Activated CD4-positive, alpha-beta T cell treated with anti-CD3 and anti-CD28 coated beads, Interleukin-2, amount 10 ng/mL, durations not matched to agents 24 days and 14 days (primary cell): ENCODE measurements at regions not wholly inside any gene's neighbourhood (a gene's known extent, or its start where the extent isn't known, plus 50 kb on each side); places are given as distances from the start of the nearest gene placed in this dataset.

Experiments
- DNase-seq: peaks from one replicate; pipeline ENCODE4 v3.0.0; 2022
- H3K27ac Mint-ChIP-seq: one replicate; pipeline ENCODE4 v1.8.0; 2022; ENCODE audit warnings: mild to moderate bottlenecking, mixed read lengths
- H3K27me3 Mint-ChIP-seq: one replicate; pipeline ENCODE4 v1.8.0; 2022; ENCODE audit warnings: mixed read lengths
- H3K36me3 Mint-ChIP-seq: one replicate; pipeline ENCODE4 v1.8.0; 2022; ENCODE audit warnings: low read depth, mild to moderate bottlenecking, mixed read lengths
- H3K4me1 Mint-ChIP-seq: one replicate; pipeline ENCODE4 v1.8.0; 2021; ENCODE audit warnings: mixed read lengths
- H3K4me3 Mint-ChIP-seq: one replicate; pipeline ENCODE4 v1.8.0; 2022; ENCODE audit warnings: mild to moderate bottlenecking, moderate library complexity, mixed read lengths
- H3K9me3 Mint-ChIP-seq: one replicate; pipeline ENCODE4 v1.8.0; 2021; ENCODE audit warnings: mixed read lengths
- intact Hi-C: fragments of 100-400 bp; cut with micrococcal nuclease; formaldehyde crosslinking; loops from one replicate; pipeline ENCODE4 v1.15.1; 2023

- no peaks in the 10 kb centered on the region for H3K36me3 Mint-ChIP-seq
- no peaks in the 10 kb centered on the region for H3K27me3 Mint-ChIP-seq
- no peak for DNase-seq
- H3K27ac Mint-ChIP-seq: no peak overlapping the region
- H3K9me3 Mint-ChIP-seq: no peaks in the 10 kb centered on the region
- H3K4me1 Mint-ChIP-seq: no peaks in the 10 kb centered on the region
- no peak overlapping the region for H3K4me3 Mint-ChIP-seq
- intact Hi-C loops: no loop called here
Observed at GRCh38 chr2:22276696-22277095, 1108.3 kb upstream of the KLHL29 start.

GRCh38 chr2:22279541-22279940 lies 1105.4 kb upstream of the KLHL29 start:
- DNase-seq: no peak
- Mint-ChIP-seq H3K27me3 (no peaks in the 10 kb centered on the region), H3K4me1 (no peaks in the 10 kb centered on the region), H3K27ac (no peak overlapping the region), H3K4me3 (no peak overlapping the region), H3K9me3 (no peaks in the 10 kb centered on the region), H3K36me3 (no peaks in the 10 kb centered on the region)
- intact Hi-C loops: no loop called here

- no peaks in the 10 kb centered on the region for H3K4me1 Mint-ChIP-seq
- H3K9me3 Mint-ChIP-seq: no peaks in the 10 kb centered on the region
- DNase-seq: no peak
- intact Hi-C loops: no loop called here
- no peaks in the 10 kb centered on the region for H3K36me3 Mint-ChIP-seq
- no peak overlapping the region for H3K4me3 Mint-ChIP-seq
- H3K27me3 Mint-ChIP-seq: no peaks in the 10 kb centered on the region
- H3K27ac Mint-ChIP-seq: no peak overlapping the region
Observed at GRCh38 chr2:22281033-22281432, 1103.9 kb upstream of the KLHL29 start.

GRCh38 chr2:22282220-22282619 lies 1102.8 kb upstream of the KLHL29 start:
- DNase-seq: no peak
- no peaks in the 10 kb centered on the region for H3K36me3 Mint-ChIP-seq
- no peaks in the 10 kb centered on the region for H3K4me1 Mint-ChIP-seq
- H3K4me3 Mint-ChIP-seq: no peak overlapping the region
- intact Hi-C loops: no loop called here
- H3K27me3 Mint-ChIP-seq: no peaks in the 10 kb centered on the region
- H3K9me3 Mint-ChIP-seq: no peaks in the 10 kb centered on the region
- H3K27ac Mint-ChIP-seq: no peak overlapping the region

GRCh38 chr2:22282916-22283315 lies 1102.1 kb upstream of the KLHL29 start:
- DNase-seq: no peak
- H3K27ac Mint-ChIP-seq: no peak overlapping the region
- H3K4me1 Mint-ChIP-seq: no peaks in the 10 kb centered on the region
- no peak overlapping the region for H3K4me3 Mint-ChIP-seq
- H3K36me3 Mint-ChIP-seq: no peaks in the 10 kb centered on the region
- H3K27me3 Mint-ChIP-seq: no peaks in the 10 kb centered on the region
- intact Hi-C loops: no loop called here
- no peaks in the 10 kb centered on the region for H3K9me3 Mint-ChIP-seq

- H3K27me3 Mint-ChIP-seq: no peaks in the 10 kb centered on the region
- no peak for DNase-seq
- intact Hi-C loops: no loop called here
- H3K4me3 Mint-ChIP-seq: no peak overlapping the region
- no peaks in the 10 kb centered on the region for H3K9me3 Mint-ChIP-seq
- H3K36me3 Mint-ChIP-seq: no peaks in the 10 kb centered on the region
- H3K27ac Mint-ChIP-seq: no peak overlapping the region
- H3K4me1 Mint-ChIP-seq: no peaks in the 10 kb centered on the region
Observed at GRCh38 chr2:22283436-22283835, 1101.5 kb upstream of the KLHL29 start.

GRCh38 chr2:22290302-22290701 lies 1094.7 kb upstream of the KLHL29 start:
- H3K36me3 Mint-ChIP-seq: no peaks in the 10 kb centered on the region

GRCh38 chr2:22290909-22291473 lies 1094.0 kb upstream of the KLHL29 start:
- H3K27ac Mint-ChIP-seq: no peak overlapping the region
- H3K4me1 Mint-ChIP-seq: no peaks in the 10 kb centered on the region
- DNase-seq: no peak
- no peaks in the 10 kb centered on the region for H3K36me3 Mint-ChIP-seq
- intact Hi-C loops: no loop called here
- peaks cover 7% of the 10 kb centered on the region for H3K9me3 Mint-ChIP-seq
- H3K4me3 Mint-ChIP-seq: no peak overlapping the region
- H3K27me3 Mint-ChIP-seq: no peaks in the 10 kb centered on the region

More at GRCh38 chr2:22290302-22290701, 1094.7 kb upstream of the KLHL29 start:
- DNase-seq: no peak
- H3K27ac Mint-ChIP-seq: no peak overlapping the region
- no peaks in the 10 kb centered on the region for H3K27me3 Mint-ChIP-seq
- H3K9me3 Mint-ChIP-seq: peaks cover 7% of the 10 kb centered on the region
- H3K4me1 Mint-ChIP-seq: no peaks in the 10 kb centered on the region
- H3K4me3 Mint-ChIP-seq: no peak overlapping the region
- intact Hi-C loops: no loop called here

- Mint-ChIP-seq H3K27ac (no peak overlapping the region), H3K36me3 (no peaks in the 10 kb centered on the region)
Observed at GRCh38 chr2:22301228-22301627, 1083.8 kb upstream of the KLHL29 start.

GRCh38 chr2:22326250-22326649 lies 1058.7 kb upstream of the KLHL29 start:
- Mint-ChIP-seq H3K4me1 (no peaks in the 10 kb centered on the region), H3K9me3 (peaks cover 13% of the 10 kb centered on the region), H3K36me3 (no peaks in the 10 kb centered on the region), H3K4me3 (no peak overlapping the region), H3K27ac (no peak overlapping the region), H3K27me3 (no peaks in the 10 kb centered on the region)
- no peak for DNase-seq
- intact Hi-C loops: no loop called here

More at GRCh38 chr2:22301228-22301627, 1083.8 kb upstream of the KLHL29 start:
- intact Hi-C loops: no loop called here
- H3K9me3 Mint-ChIP-seq: no peaks in the 10 kb centered on the region
- H3K27me3 Mint-ChIP-seq: no peaks in the 10 kb centered on the region
- H3K4me3 Mint-ChIP-seq: no peak overlapping the region
- no peak for DNase-seq
- no peaks in the 10 kb centered on the region for H3K4me1 Mint-ChIP-seq

GRCh38 chr2:22329211-22330154 lies 1055.5 kb upstream of the KLHL29 start:
- DNase-seq: no peak
- intact Hi-C loops: no loop called here
- Mint-ChIP-seq H3K27me3 (no peaks in the 10 kb centered on the region), H3K36me3 (no peaks in the 10 kb centered on the region), H3K9me3 (peaks cover 10% of the 10 kb centered on the region), H3K4me1 (no peaks in the 10 kb centered on the region), H3K4me3 (no peak overlapping the region), H3K27ac (no peak overlapping the region)

- intact Hi-C loops: no loop called here
Observed at GRCh38 chr2:22336414-22336813, 1048.6 kb upstream of the KLHL29 start.

GRCh38 chr2:22340716-22341115 lies 1044.3 kb upstream of the KLHL29 start:
- intact Hi-C loops: no loop called here
- no peaks in the 10 kb centered on the region for H3K27me3 Mint-ChIP-seq
- DNase-seq: no peak
- no peaks in the 10 kb centered on the region for H3K4me1 Mint-ChIP-seq
- H3K4me3 Mint-ChIP-seq: no peak overlapping the region
- H3K27ac Mint-ChIP-seq: no peak overlapping the region
- H3K9me3 Mint-ChIP-seq: no peaks in the 10 kb centered on the region
- H3K36me3 Mint-ChIP-seq: no peaks in the 10 kb centered on the region

More at GRCh38 chr2:22336414-22336813, 1048.6 kb upstream of the KLHL29 start:
- no peaks in the 10 kb centered on the region for H3K4me1 Mint-ChIP-seq
- no peaks in the 10 kb centered on the region for H3K27me3 Mint-ChIP-seq
- H3K4me3 Mint-ChIP-seq: no peak overlapping the region
- no peaks in the 10 kb centered on the region for H3K36me3 Mint-ChIP-seq
- peaks cover 5% of the 10 kb centered on the region for H3K9me3 Mint-ChIP-seq
- no peak overlapping the region for H3K27ac Mint-ChIP-seq
- no peak for DNase-seq

GRCh38 chr2:22347306-22347705 lies 1037.7 kb upstream of the KLHL29 start:
- no peak for DNase-seq
- Mint-ChIP-seq H3K27me3 (no peaks in the 10 kb centered on the region), H3K9me3 (no peaks in the 10 kb centered on the region), H3K36me3 (no peaks in the 10 kb centered on the region), H3K4me3 (no peak overlapping the region), H3K27ac (no peak overlapping the region), H3K4me1 (no peaks in the 10 kb centered on the region)
- intact Hi-C loops: no loop called here
